Neural crest cell (in vitro differentiated cells): ENCODE measurements at regions not wholly inside any gene's neighbourhood (a gene's known extent, or its start where the extent isn't known, plus 50 kb on each side); places are given as distances from the start of the nearest gene placed in this dataset.

Experiments used
- DNase-seq: peaks from one replicate; pipeline ENCODE4 v3.0.0; 2021; ENCODE audit warnings: low read depth, mixed read lengths, low spot score
- H3K27ac Mint-ChIP-seq: one replicate; pipeline ENCODE4 v1.8.0; 2021; ENCODE audit warnings: mild to moderate bottlenecking, mixed read lengths; ENCODE audit not compliant: unreplicated experiment
- H3K27me3 Mint-ChIP-seq: 2 replicates; pipeline ENCODE4 v1.8.0; 2021; ENCODE audit warnings: low read depth, mild to moderate bottlenecking, mixed read lengths
- H3K36me3 Mint-ChIP-seq: 2 replicates; pipeline ENCODE4 v1.8.0; 2021; ENCODE audit warnings: low read depth, mild to moderate bottlenecking, mixed read lengths
- H3K4me1 Mint-ChIP-seq: 2 replicates; pipeline ENCODE4 v1.8.0; 2021; ENCODE audit warnings: mixed read lengths
- H3K4me3 Mint-ChIP-seq: one replicate; pipeline ENCODE4 v1.8.0; 2021; ENCODE audit warnings: mild to moderate bottlenecking, mixed read lengths
- H3K9me3 Mint-ChIP-seq: 2 replicates; pipeline ENCODE4 v1.8.0; 2021; ENCODE audit warnings: mixed read lengths
- TF ChIP-seq, protein P1 (sequence below): fragments of 200-600 bp; sonication (generic); conservative IDR thresholded peaks from 2 replicates; pipeline ENCODE4 v1.5.0; 2021; ENCODE audit warnings: antibody characterized with exemption, mild to moderate bottlenecking

DNA sequence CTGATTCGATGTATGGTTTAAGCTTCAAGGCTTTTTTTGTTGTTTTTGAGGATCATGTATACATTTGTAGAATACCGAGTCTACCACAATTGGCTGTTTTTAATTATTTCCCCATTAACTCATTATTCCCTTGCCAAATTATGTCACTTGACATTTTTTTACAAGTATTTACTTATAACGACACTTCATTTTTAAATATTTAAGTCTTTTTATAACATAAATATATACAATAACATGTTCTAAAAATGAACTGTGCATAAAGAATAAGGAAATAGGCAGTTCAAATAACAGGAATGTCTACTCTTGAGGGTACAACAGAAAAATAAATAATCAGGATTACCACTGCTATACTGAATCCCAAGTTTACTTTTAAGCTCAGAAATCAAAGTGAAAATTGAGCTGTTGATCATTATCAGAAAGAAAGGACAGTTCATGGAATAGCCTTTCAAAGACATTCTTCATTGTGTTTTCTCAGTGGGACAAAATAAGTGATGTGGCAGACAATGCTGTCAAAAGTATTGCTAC, 627.5 kb downstream of the PCDH19 start:
- H3K36me3 Mint-ChIP-seq, result no peaks in the 10 kb centered on the region
- H3K9me3 Mint-ChIP-seq, result peaks cover 4% of the 10 kb centered on the region
- TF ChIP-seq, protein P1, sequence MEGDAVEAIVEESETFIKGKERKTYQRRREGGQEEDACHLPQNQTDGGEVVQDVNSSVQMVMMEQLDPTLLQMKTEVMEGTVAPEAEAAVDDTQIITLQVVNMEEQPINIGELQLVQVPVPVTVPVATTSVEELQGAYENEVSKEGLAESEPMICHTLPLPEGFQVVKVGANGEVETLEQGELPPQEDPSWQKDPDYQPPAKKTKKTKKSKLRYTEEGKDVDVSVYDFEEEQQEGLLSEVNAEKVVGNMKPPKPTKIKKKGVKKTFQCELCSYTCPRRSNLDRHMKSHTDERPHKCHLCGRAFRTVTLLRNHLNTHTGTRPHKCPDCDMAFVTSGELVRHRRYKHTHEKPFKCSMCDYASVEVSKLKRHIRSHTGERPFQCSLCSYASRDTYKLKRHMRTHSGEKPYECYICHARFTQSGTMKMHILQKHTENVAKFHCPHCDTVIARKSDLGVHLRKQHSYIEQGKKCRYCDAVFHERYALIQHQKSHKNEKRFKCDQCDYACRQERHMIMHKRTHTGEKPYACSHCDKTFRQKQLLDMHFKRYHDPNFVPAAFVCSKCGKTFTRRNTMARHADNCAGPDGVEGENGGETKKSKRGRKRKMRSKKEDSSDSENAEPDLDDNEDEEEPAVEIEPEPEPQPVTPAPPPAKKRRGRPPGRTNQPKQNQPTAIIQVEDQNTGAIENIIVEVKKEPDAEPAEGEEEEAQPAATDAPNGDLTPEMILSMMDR, result no peak
- no peaks in the 10 kb centered on the region for H3K4me1 Mint-ChIP-seq
- H3K27ac Mint-ChIP-seq, result no peak overlapping the region
- no peak overlapping the region for H3K4me3 Mint-ChIP-seq
- no peak for DNase-seq
- no peaks in the 10 kb centered on the region for H3K27me3 Mint-ChIP-seq

DNA sequence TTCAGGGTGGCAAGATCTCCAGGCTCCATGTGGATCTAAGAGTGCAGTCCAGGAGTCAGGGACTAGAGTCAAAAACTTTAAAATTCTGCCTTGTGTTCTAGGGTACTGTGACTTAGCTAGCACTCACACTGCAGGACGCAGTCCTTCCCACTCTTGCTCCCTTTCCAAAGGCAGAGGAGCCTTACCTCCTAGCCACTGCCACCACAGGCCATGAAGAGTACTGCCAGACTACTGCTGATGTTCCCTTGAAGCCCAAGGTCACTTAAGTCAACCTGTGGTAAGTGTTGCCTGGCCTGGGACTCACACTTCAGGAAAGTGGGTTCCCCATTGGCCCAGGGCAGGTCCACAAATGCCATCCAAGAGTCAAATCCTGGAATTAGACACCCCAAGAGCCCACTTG, 632.2 kb downstream of the PCDH19 start:
- Mint-ChIP-seq H3K4me1 (no peaks in the 10 kb centered on the region), H3K9me3 (no peaks in the 10 kb centered on the region), H3K36me3 (no peaks in the 10 kb centered on the region), H3K4me3 (no peak overlapping the region), H3K27ac (no peak overlapping the region), H3K27me3 (no peaks in the 10 kb centered on the region)
- TF ChIP-seq, protein P1, result no peak
- DNase-seq, result no peak

DNA sequence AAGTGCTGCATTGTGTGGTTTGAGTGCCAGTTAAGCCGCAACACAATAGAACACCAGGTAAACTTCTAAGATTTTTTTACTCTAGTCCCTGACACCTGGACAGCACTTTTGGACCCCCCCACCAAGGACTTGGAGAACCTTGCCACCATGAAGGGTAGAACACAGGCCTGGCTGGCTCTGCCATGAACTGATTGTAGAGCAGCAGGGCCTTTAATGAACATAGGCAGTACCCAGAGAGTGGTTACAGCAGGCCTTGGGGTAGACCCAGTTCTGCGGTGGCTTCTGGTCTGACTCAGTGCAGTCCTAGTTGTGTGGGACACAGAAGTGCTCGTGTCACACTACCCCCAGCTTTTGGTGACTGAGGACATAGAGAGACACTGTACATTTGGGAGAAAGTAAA, 648.3 kb downstream of the PCDH19 start:
- Mint-ChIP-seq H3K36me3 (peaks cover 2% of the 10 kb centered on the region), H3K4me1 (no peaks in the 10 kb centered on the region), H3K4me3 (no peak overlapping the region), H3K27ac (no peak overlapping the region), H3K9me3 (peaks cover 9% of the 10 kb centered on the region), H3K27me3 (no peaks in the 10 kb centered on the region)
- DNase-seq, result no peak
- TF ChIP-seq, protein P1, result no peak

DNA sequence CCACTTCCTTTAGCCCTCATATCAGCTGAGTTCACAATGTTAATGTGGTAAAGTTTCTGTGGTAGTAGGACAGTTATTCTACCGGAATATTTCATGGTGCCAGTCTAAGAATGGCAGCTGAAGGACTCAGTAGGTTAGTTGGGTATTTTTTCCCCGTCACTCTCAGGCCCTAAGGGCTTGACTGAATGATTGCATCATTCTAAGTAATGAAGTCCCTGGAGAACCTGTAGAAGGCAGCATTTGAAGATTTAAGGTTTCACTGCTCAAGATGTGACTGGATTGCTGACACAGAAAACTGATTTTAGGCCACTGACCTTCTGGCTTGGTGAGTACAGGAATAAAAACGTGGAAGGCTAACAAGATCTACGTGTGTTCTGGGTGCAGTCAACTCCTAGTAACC, 657.3 kb downstream of the PCDH19 start:
- Mint-ChIP-seq H3K4me3 (no peak overlapping the region), H3K27me3 (no peaks in the 10 kb centered on the region), H3K36me3 (no peaks in the 10 kb centered on the region), H3K27ac (no peak overlapping the region), H3K9me3 (no peaks in the 10 kb centered on the region), H3K4me1 (no peaks in the 10 kb centered on the region)
- TF ChIP-seq, protein P1, result no peak
- no peak for DNase-seq

DNA sequence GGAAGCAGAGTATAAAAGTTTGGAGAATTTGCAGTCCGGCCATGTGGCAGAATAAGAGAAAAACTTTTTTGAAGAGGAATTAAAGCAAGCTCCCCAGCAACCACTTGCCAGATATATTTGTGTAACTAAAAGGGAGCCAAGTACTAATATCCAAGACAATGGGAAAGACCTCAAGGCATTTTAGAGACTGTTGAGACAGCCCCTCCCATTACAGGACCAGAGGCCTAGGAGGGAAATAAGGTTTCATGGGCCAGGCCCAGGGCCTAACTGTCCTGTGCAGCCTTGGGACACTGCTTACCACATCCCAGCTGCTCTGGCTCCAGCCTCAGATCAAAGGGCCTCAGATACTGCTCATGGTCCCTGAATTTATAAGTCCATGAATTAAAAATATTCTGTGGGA, 659.4 kb downstream of the PCDH19 start:
- H3K4me3 Mint-ChIP-seq, result no peak overlapping the region
- no peaks in the 10 kb centered on the region for H3K36me3 Mint-ChIP-seq

More for the DNA sequence above, 659.4 kb downstream of the PCDH19 start:
- H3K27ac Mint-ChIP-seq, result no peak overlapping the region
- peaks cover 2% of the 10 kb centered on the region for H3K9me3 Mint-ChIP-seq
- H3K4me1 Mint-ChIP-seq, result no peaks in the 10 kb centered on the region
- no peaks in the 10 kb centered on the region for H3K27me3 Mint-ChIP-seq
- DNase-seq, result no peak
- TF ChIP-seq, protein P1, result no peak
